GM13976 (cell line): ENCODE measurements at regions not wholly inside any gene's neighbourhood (a gene's known extent, or its start where the extent isn't known, plus 50 kb on each side); places are given as distances from the start of the nearest gene placed in this dataset.

Experiments
- DNase-seq: peaks from one replicate; pipeline ENCODE4 v3.0.0; 2012; ENCODE audit warnings: low spot score
- CTCF ChIP-seq: IDR thresholded peaks from 2 replicates; pipeline ENCODE4 v1.5.1; 2012; ENCODE audit warnings: borderline replicate concordance, mild to moderate bottlenecking; ENCODE audit not compliant: insufficient read depth; ENCODE audit errors: extremely low read depth, missing control alignments, control extremely low read depth
- in situ Hi-C: fragments of 300-500 bp; cut with MboI; formaldehyde crosslinking; loops from one replicate; pipeline ENCODE4 v1.12.0; 2022; ENCODE audit warnings: low sequenced_read_pairs, mixed read lengths, inconsistent platforms; ENCODE audit not compliant: unreplicated experiment

- TF ChIP-seq CTCF: no peak
- in situ Hi-C loops: no loop called here
- no peak for DNase-seq
These were observed 351.0 kb upstream of the POU3F3 start for GRCh38 chr2:104502901-104503300.

GRCh38 chr2:104504331-104505073, 349.4 kb upstream of the POU3F3 start:
- no peak for DNase-seq
- in situ Hi-C loops: no loop called here
- TF ChIP-seq CTCF: no peak

- DNase-seq: no peak
- in situ Hi-C loops: no loop called here
- TF ChIP-seq CTCF: no peak
These were observed 335.7 kb upstream of the POU3F3 start for GRCh38 chr2:104518256-104518655.

DNA sequence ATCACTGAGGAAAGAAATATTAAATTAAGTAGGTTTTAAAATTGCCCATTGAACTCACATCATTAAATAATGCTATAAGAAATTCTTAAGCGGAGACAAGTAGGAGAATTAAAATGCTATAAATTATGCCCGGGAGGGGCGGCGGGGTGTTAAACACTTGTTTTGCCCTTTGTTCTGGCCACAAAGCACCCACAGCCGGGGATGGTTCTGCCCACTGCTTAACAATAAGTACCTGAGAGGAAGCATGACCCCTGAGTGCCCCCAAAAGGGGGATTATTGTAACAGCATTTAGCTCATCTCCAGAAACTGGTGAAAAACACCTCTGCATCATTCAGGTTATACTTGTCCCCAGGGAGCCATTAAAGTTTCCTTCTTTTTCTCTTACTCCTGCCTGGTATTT, 332.7 kb upstream of the POU3F3 start:
- TF ChIP-seq CTCF: no peak
- DNase-seq: no peak
- in situ Hi-C loops: no loop called here

DNA sequence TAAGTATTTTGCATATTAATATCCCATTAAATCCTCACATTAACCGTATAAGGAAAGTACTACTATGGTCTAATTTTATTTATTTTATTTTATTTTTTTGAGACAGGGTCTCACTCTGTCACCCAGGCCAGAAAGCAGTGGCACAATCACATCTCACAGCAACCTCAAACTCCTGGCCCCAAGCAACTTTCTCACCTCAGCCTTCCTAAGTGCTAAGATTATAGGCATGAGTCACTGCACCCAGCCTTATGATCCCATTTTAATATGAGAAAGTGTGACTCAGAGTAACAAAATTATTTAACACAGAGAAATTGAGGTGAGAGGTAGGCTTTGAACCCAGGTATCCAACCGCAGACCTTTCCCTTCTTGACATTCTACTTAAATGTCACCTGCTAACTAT, 330.0 kb upstream of the POU3F3 start:
- in situ Hi-C loops: no loop called here
- DNase-seq: no peak
- no peak for TF ChIP-seq CTCF

- in situ Hi-C loops: no loop called here
- no peak for DNase-seq
- TF ChIP-seq CTCF: no peak
These were observed 325.8 kb upstream of the POU3F3 start for GRCh38 chr2:104528101-104528500.

DNA sequence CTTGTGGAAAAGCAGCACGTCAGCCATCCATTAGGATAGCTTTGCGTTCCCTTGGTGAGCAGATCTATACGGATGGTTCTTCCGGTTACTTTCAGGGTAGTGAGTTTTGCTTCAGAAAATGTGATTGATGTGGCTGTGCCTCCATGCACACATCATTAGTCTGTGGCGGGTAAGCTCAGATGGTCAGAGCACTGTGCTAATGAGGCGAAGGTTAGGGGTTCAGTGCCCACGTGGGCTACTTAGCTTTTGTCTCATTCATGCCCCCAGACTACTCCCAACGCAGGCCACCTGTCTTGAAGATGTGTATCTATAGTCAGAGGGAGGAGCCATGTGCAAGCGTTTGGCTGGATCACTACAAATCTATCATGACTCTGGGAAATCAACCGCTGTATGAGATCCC, 322.8 kb upstream of the POU3F3 start:
- no peak for TF ChIP-seq CTCF
- in situ Hi-C loops: no loop called here
- no peak for DNase-seq
